Stomach (tissue), 8 donors: ENCODE measurements at regions not wholly inside any gene's neighbourhood (a gene's known extent, or its start where the extent isn't known, plus 50 kb on each side); places are given as distances from the start of the nearest gene placed in this dataset.

Experiments
- DNase-seq, 2 donors: peaks; one replicate each; pipeline versions ENCODE4 v3.0.0 to v3.0.0-alpha.2; 2013 to 2019
- H3K27ac ChIP-seq, 5 donors: fragments of 200-600 bp in 4 of 5; sonication (generic) in 4 of 5; one replicate each; pipeline ENCODE4 v1.5.1; 2013 to 2019; ENCODE audit warnings: mild to moderate bottlenecking in 1 of 5, moderate library complexity in 1 of 5
- H3K27me3 ChIP-seq, 3 donors: fragments of 200-600 bp; sonication (generic); one replicate each; pipeline ENCODE4 v1.5.1; 2017 to 2019; ENCODE audit warnings: mixed run types in 1 of 3
- H3K36me3 ChIP-seq, 4 donors: fragments of 200-600 bp; sonication (generic); 1 replicate in 3 of 4; 2 replicates in 1 of 4; pipeline ENCODE4 v1.5.1; 2016 to 2019
- H3K4me1 ChIP-seq, 4 donors: fragments of 200-600 bp; sonication (generic); one replicate each; pipeline ENCODE4 v1.5.1; 2016 to 2019
- H3K4me3 ChIP-seq, 4 donors: fragments of 200-600 bp; sonication (generic) in 3 of 4; one replicate each; pipeline ENCODE4 v1.5.1; 2016 to 2019; ENCODE audit warnings: mild to moderate bottlenecking in 1 of 4
- H3K9me3 ChIP-seq, 4 donors: fragments of 200-600 bp; sonication (generic); one replicate each; pipeline ENCODE4 v1.5.1; 2016 to 2019
- EP300 ChIP-seq: sonication (generic); formaldehyde crosslinking; IDR thresholded peaks from one replicate; pipeline ENCODE4 v1.6.1; 2017; ENCODE audit warnings: antibody characterized with exemption
- POLR2A ChIP-seq, 4 donors: fragments of 450-650 bp; IDR thresholded peaks; one replicate each; pipeline ENCODE4 v1.6.1; 2016; ENCODE audit warnings: antibody characterized with exemption in 4 of 4, control low read depth in 2 of 4, mild to moderate bottlenecking in 1 of 4, moderate library complexity in 1 of 4
- POLR2AphosphoS5 ChIP-seq, 3 donors: sonication (generic); formaldehyde crosslinking; IDR thresholded peaks; one replicate each; pipeline ENCODE4 v1.6.1; 2016; ENCODE audit warnings: antibody characterized with exemption in 3 of 3
- WGBS, 5 donors: extraction: QIAGEN DNeasy Blood & Tissue Kit in 3 of 5; methylation state at CpG; one replicate each; pipeline versions ENCODE4 v1.1.5 to v1.1.7; 2013 to 2018; 5-methylcytosine and 5-hydroxymethylcytosine counted together
- intact Hi-C: fragments of 100-400 bp; cut with DNase I; formaldehyde crosslinking; loops from one replicate; pipeline ENCODE4 v1.15.1; 2023; ENCODE audit warnings: low total_unique reads
- TF ChIP-seq, protein P1 (sequence below), 7 experiments: fragments of 450-650 bp in 4 of 7; fragments of 200-600 bp in 3 of 7; sonication (generic) in 3 of 7; IDR thresholded peaks; one replicate each; pipeline ENCODE4 v1.5.1; 2016 to 2019; ENCODE audit warnings: antibody characterized with exemption in 7 of 7, control low read depth in 2 of 7, mild to moderate bottlenecking in 1 of 7
- donor health status: healthy with polysubstance abuse.
- donor health status: Bipolar disorder and iron deficiency.
- donor health status: healthy.

DNA sequence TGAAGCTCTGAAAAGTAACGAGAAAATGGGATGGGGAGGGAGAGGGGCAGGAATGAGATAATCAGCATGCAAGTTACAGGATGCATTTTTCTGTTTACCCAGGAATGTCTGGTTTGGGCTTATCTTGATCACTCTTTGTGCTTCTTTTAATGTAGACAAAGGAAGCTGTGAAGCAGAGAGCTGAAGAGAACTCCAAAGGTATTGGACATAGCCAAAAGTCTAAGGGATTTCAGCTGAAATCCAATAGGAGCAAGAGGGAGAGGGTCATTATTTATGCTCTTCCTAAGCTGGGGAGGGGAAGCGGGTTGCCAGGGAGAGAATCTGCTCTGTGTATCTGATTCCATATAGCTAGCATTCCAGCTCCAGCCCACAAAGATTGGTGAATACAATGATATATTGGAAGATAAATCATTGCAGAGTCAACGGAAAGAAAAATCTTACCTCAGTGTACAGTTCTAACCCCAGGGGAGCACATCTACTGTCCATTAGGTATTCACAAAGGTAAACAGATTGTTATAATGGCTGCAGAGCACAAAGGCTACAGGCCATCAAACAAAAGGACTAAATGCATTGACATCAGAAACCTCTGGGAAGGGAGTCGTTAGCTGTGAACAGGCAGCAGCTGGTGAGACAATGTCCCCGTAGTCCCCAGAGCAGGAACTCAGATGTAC lies 61.0 kb upstream of the PELI2 start:
- H3K36me3 ChIP-seq, result no peaks in the 10 kb centered on the region
- no peak overlapping the region for H3K4me3 ChIP-seq
- TF ChIP-seq POLR2A (IDR thresholded peaks at IDR 0.05) (no peak), EP300 (no peak)
- TF ChIP-seq, protein P1, sequence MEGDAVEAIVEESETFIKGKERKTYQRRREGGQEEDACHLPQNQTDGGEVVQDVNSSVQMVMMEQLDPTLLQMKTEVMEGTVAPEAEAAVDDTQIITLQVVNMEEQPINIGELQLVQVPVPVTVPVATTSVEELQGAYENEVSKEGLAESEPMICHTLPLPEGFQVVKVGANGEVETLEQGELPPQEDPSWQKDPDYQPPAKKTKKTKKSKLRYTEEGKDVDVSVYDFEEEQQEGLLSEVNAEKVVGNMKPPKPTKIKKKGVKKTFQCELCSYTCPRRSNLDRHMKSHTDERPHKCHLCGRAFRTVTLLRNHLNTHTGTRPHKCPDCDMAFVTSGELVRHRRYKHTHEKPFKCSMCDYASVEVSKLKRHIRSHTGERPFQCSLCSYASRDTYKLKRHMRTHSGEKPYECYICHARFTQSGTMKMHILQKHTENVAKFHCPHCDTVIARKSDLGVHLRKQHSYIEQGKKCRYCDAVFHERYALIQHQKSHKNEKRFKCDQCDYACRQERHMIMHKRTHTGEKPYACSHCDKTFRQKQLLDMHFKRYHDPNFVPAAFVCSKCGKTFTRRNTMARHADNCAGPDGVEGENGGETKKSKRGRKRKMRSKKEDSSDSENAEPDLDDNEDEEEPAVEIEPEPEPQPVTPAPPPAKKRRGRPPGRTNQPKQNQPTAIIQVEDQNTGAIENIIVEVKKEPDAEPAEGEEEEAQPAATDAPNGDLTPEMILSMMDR (IDR thresholded peaks at IDR 0.05), result no peak
- intact Hi-C loops, result no loop called here
- H3K27me3 ChIP-seq, result no peaks in the 10 kb centered on the region
- no peak for DNase-seq
- no peak overlapping the region for H3K27ac ChIP-seq
- no peaks in the 10 kb centered on the region for H3K9me3 ChIP-seq
- no peaks in the 10 kb centered on the region for H3K4me1 ChIP-seq
- WGBS, 5 donors, result 79 to 91% (median 86%) methylated on average over 5 of the region's 5 CpGs

- Histone ChIP-seq H3K4me1 (no peaks in the 10 kb centered on the region), H3K4me3 (no peak overlapping the region), H3K36me3 (no peaks in the 10 kb centered on the region), H3K9me3 (no peaks in the 10 kb centered on the region), H3K27me3 (no peaks in the 10 kb centered on the region), H3K27ac (no peak overlapping the region)
- DNase-seq, result no peak
- intact Hi-C loops, result no loop called here
- TF ChIP-seq EP300, result no peak
- no peak for TF ChIP-seq POLR2AphosphoS5 (IDR thresholded peaks at IDR 0.05)
- TF ChIP-seq, protein P1 (IDR thresholded peaks at IDR 0.05), result no peak
- no peak for TF ChIP-seq POLR2A (IDR thresholded peaks at IDR 0.05)
- 71 to 85% (median 76%) methylated on average over 5 of the region's 5 CpGs for WGBS, 5 donors
Measured at GRCh38 chr14:56057767-56058166, 60.4 kb upstream of the PELI2 start.

DNA sequence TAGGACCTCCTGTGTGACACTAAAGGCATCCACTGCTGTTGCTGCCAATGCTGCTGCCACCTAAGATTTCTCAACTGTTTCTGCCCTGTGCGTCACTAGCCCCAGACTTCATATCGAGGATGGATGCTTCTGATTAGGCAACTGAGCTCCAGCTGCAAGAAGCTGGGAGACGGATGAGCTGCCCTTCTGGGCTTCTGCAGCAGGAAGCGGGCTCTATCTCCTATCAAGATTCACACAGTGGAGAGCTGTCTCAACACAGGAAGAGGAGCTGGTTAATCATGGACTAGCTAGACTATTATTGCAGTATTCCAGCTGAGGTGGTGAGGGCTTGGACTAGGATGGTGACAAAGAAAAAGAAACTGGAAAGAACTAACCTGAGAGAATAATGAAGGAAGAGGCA lies 59.2 kb upstream of the PELI2 start:
- Histone ChIP-seq H3K27ac (no peak overlapping the region), H3K9me3 (no peaks in the 10 kb centered on the region), H3K27me3 (no peaks in the 10 kb centered on the region), H3K36me3 (no peaks in the 10 kb centered on the region), H3K4me3 (no peak overlapping the region), H3K4me1 (no peaks in the 10 kb centered on the region)
- DNase-seq, result no peak
- TF ChIP-seq POLR2AphosphoS5 (IDR thresholded peaks at IDR 0.05), result no peak
- TF ChIP-seq, protein P1 (IDR thresholded peaks at IDR 0.05), result no peak
- no peak for TF ChIP-seq EP300
- no peak for TF ChIP-seq POLR2A (IDR thresholded peaks at IDR 0.05)
- intact Hi-C loops, result no loop called here
- WGBS, 5 donors, result 66 to 85% (median 71%) methylated on average over 4 of the region's 4 CpGs

GRCh38 chr14:56061051-56061450 lies 57.2 kb upstream of the PELI2 start:
- no peaks in the 10 kb centered on the region for H3K27me3 ChIP-seq
- H3K4me3 ChIP-seq, result no peak overlapping the region
- TF ChIP-seq, protein P1 (IDR thresholded peaks at IDR 0.05), result no peak
- no peak for TF ChIP-seq POLR2A (IDR thresholded peaks at IDR 0.05)
- no peak for TF ChIP-seq POLR2AphosphoS5 (IDR thresholded peaks at IDR 0.05)
- TF ChIP-seq EP300, result no peak
- no peak for DNase-seq
- H3K27ac ChIP-seq, result no peak overlapping the region
- WGBS, 5 donors, result 73 to 85% (median 78%) methylated on average over 4 of the region's 4 CpGs
- no peaks in the 10 kb centered on the region for H3K9me3 ChIP-seq
- H3K36me3 ChIP-seq, result no peaks in the 10 kb centered on the region
- H3K4me1 ChIP-seq, result no peaks in the 10 kb centered on the region
- intact Hi-C loops, result no loop called here
